Adrenal gland (tissue), 5 donors: ENCODE measurements at regions not wholly inside any gene's neighbourhood (a gene's known extent, or its start where the extent isn't known, plus 50 kb on each side); places are given as distances from the start of the nearest gene placed in this dataset.

Source experiments
- CTCF ChIP-seq, 6 experiments: fragments of 450-650 bp in 4 of 6; fragments of 200-600 bp in 2 of 6; sonication (generic) in 1 of 6; IDR thresholded peaks; 1 replicate in 5 of 6; 2 replicates in 1 of 6; pipeline versions ENCODE4 v1.5.1 to v1.8.0; 2016 to 2021; ENCODE audit warnings: antibody characterized with exemption in 6 of 6, mild to moderate bottlenecking in 2 of 6, moderate library complexity in 1 of 6
- POLR2A ChIP-seq, 2 donors: fragments of 450-650 bp; IDR thresholded peaks; one replicate each; pipeline ENCODE4 v1.6.1; 2017; ENCODE audit warnings: antibody characterized with exemption in 2 of 2, mild to moderate bottlenecking in 2 of 2, moderate library complexity in 1 of 2
- donor health status: DM: no; HTN: no; CAD: no.

DNA sequence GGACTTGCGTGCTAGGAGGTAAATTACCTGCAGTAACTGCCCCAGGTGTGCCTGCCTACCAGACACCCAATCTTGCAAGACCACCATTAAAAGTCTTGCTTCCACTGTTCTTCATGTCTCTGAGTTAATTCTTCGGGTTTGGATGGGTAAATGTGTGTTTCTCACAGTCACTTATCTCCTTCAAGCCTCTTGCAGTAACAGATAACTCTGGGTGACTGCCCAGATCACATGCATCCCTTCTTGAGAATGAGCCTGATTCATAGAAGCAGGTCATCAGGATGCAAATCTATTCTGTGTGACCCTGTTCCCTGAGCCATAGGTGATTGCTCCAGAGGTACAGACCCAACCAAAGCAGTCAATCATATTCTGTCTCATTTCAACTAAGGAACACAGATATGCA is 194.6 kb downstream of the METTL4 start:
- no peak for TF ChIP-seq CTCF (IDR thresholded peaks at IDR 0.05)
- no peak for TF ChIP-seq POLR2A (IDR thresholded peaks at IDR 0.05)
